ENCODE measurements at regions not wholly inside any gene's neighbourhood (a gene's known extent, or its start where the extent isn't known, plus 50 kb on each side); places are given as distances from the start of the nearest gene placed in this dataset.

- DNase-seq (ENCODE audit: insufficient read length) (no peak), FAIRE-seq (no peak)
- TF ChIP-seq POLR2AphosphoS5 (IDR thresholded peaks at IDR 0.05; ENCODE audit: low read depth, low read length): no peak
- TF ChIP-seq TAF1 (IDR thresholded peaks at IDR 0.05; ENCODE audit: borderline replicate concordance, low read depth, low read length): no peak
Measured at GRCh38 chr20:46802722-46803121, 91.9 kb upstream of the EYA2 start.

GRCh38 chr20:46803123-46804020 lies 91.3 kb upstream of the EYA2 start:
- TF ChIP-seq TAF1 (IDR thresholded peaks at IDR 0.05; ENCODE audit: borderline replicate concordance, low read depth, low read length) (no peak), POLR2AphosphoS5 (IDR thresholded peaks at IDR 0.05; ENCODE audit: low read depth, low read length) (no peak), POLR2A (IDR thresholded peaks at IDR 0.05; ENCODE audit: low read depth, low read length) (no peak)
- no peak for DNase-seq (ENCODE audit: insufficient read length)
- FAIRE-seq: no peak

- no peak for FAIRE-seq
- DNase-seq (ENCODE audit: insufficient read length): no peak
- TF ChIP-seq TAF1 (IDR thresholded peaks at IDR 0.05; ENCODE audit: borderline replicate concordance, low read depth, low read length) (no peak), POLR2AphosphoS5 (IDR thresholded peaks at IDR 0.05; ENCODE audit: low read depth, low read length) (no peak), POLR2A (IDR thresholded peaks at IDR 0.05; ENCODE audit: low read depth, low read length) (no peak)
Measured at GRCh38 chr20:46804126-46804525, 90.5 kb upstream of the EYA2 start.

- no peak for FAIRE-seq
- no peak for DNase-seq (ENCODE audit: insufficient read length)
- TF ChIP-seq POLR2A (IDR thresholded peaks at IDR 0.05; ENCODE audit: low read depth, low read length): no peak
- TF ChIP-seq POLR2AphosphoS5 (IDR thresholded peaks at IDR 0.05; ENCODE audit: low read depth, low read length): no peak
- TF ChIP-seq TAF1 (IDR thresholded peaks at IDR 0.05; ENCODE audit: borderline replicate concordance, low read depth, low read length): no peak
Measured at GRCh38 chr20:46805836-46806235, 88.8 kb upstream of the EYA2 start.

GRCh38 chr20:46807998-46808397 lies 86.6 kb upstream of the EYA2 start:
- no peak for FAIRE-seq
- no peak for DNase-seq (ENCODE audit: insufficient read length)
- no peak for TF ChIP-seq POLR2AphosphoS5 (IDR thresholded peaks at IDR 0.05; ENCODE audit: low read depth, low read length)

- no peak for FAIRE-seq
- TF ChIP-seq POLR2A (IDR thresholded peaks at IDR 0.05; ENCODE audit: low read depth, low read length) (no peak), TAF1 (IDR thresholded peaks at IDR 0.05; ENCODE audit: borderline replicate concordance, low read depth, low read length) (no peak), POLR2AphosphoS5 (IDR thresholded peaks at IDR 0.05; ENCODE audit: low read depth, low read length) (no peak)
- no peak for DNase-seq (ENCODE audit: insufficient read length)
Measured at GRCh38 chr20:46808565-46808964, 86.1 kb upstream of the EYA2 start.

GRCh38 chr20:46809706-46810360 lies 84.8 kb upstream of the EYA2 start:
- TF ChIP-seq POLR2A (IDR thresholded peaks at IDR 0.05; ENCODE audit: low read depth, low read length) (no peak), POLR2AphosphoS5 (IDR thresholded peaks at IDR 0.05; ENCODE audit: low read depth, low read length) (no peak), TAF1 (IDR thresholded peaks at IDR 0.05; ENCODE audit: borderline replicate concordance, low read depth, low read length) (no peak)
- no peak for FAIRE-seq
- DNase-seq (ENCODE audit: insufficient read length): no peak

- FAIRE-seq: no peak
- DNase-seq (ENCODE audit: insufficient read length): no peak
- TF ChIP-seq POLR2AphosphoS5 (IDR thresholded peaks at IDR 0.05; ENCODE audit: low read depth, low read length) (no peak), POLR2A (IDR thresholded peaks at IDR 0.05; ENCODE audit: low read depth, low read length) (no peak)
Measured at GRCh38 chr20:46810448-46811223, 84.0 kb upstream of the EYA2 start.

GRCh38 chr20:46811224-46812084 lies 83.2 kb upstream of the EYA2 start:
- TF ChIP-seq POLR2AphosphoS5 (IDR thresholded peaks at IDR 0.05; ENCODE audit: low read depth, low read length): no peak
- FAIRE-seq (no peak), DNase-seq (ENCODE audit: insufficient read length) (no peak)

- no peak for DNase-seq (ENCODE audit: insufficient read length)
- peak; percentile 67 for FAIRE-seq
- no peak for TF ChIP-seq POLR2AphosphoS5 (IDR thresholded peaks at IDR 0.05; ENCODE audit: low read depth, low read length)
Measured at GRCh38 chr20:46814366-46815232, 80.0 kb upstream of the EYA2 start.
